ENCODE measurements at regions not wholly inside any gene's neighbourhood (a gene's known extent, or its start where the extent isn't known, plus 50 kb on each side); places are given as distances from the start of the nearest gene placed in this dataset.
"Not testable (repeated sequence)": the region's sequence is repeated elsewhere in the genome, so short reads cannot be mapped to it uniquely, and the experiment has no call there.

GRCh38 chr16:29213770-29214169 is 192.7 kb downstream of the NPIPB11 start:
- H3K79me2 ChIP-seq (ENCODE audit: insufficient read depth, low read length); H4K20me1 ChIP-seq (ENCODE audit: insufficient read depth, low read length, poor library complexity, severe bottlenecking); H3K4me3 ChIP-seq (ENCODE audit: low read length, poor library complexity, severe bottlenecking); H3K4me2 ChIP-seq (ENCODE audit: low read depth, low read length, poor library complexity, severe bottlenecking); H3K4me1 ChIP-seq (ENCODE audit: insufficient read depth, low read length, poor library complexity, severe bottlenecking); H3K9ac ChIP-seq (ENCODE audit: low read depth, low read length, poor library complexity, severe bottlenecking); H3F3A ChIP-seq (ENCODE audit: low read depth); H3K9me2 ChIP-seq (replicated peaks; ENCODE audit: low read depth, low read length); H3K27me3 ChIP-seq (ENCODE audit: insufficient read depth, low read length, poor library complexity, severe bottlenecking); H2AFZ ChIP-seq (ENCODE audit: low read length); H3K36me3 ChIP-seq (ENCODE audit: insufficient read depth, low read length); H3K9me3 ChIP-seq (ENCODE audit: insufficient read depth, low read depth, low read length): not testable (repeated sequence)

DNA sequence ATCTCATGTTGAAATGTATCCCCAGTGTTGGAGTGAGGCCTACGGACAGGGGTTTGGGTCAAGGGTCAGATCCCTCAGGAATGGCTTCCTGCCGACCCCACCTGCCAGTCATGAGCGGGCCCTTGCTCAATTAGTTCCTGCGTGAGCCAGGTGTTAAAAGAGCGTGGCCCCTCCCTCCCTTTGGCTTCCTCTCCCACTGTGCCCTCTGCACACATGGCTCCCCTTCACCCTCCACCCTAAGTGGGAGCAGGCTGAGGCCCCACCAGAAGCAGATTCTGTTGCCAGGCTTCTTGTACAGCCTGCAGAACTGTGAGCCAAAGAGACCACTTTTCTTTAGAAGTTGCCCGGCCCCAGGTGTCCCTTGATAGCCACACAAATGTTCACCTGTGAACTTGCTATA is 193.3 kb downstream of the NPIPB11 start:
- not testable (repeated sequence) for H3F3A ChIP-seq (ENCODE audit: low read depth); H4K20me1 ChIP-seq (ENCODE audit: insufficient read depth, low read length, poor library complexity, severe bottlenecking); H3K4me1 ChIP-seq (ENCODE audit: insufficient read depth, low read length, poor library complexity, severe bottlenecking); H3K36me3 ChIP-seq (ENCODE audit: insufficient read depth, low read length); H3K4me2 ChIP-seq (ENCODE audit: low read depth, low read length, poor library complexity, severe bottlenecking); H3K27me3 ChIP-seq (ENCODE audit: insufficient read depth, low read length, poor library complexity, severe bottlenecking); H3K79me2 ChIP-seq (ENCODE audit: insufficient read depth, low read length); H3K9me3 ChIP-seq (ENCODE audit: insufficient read depth, low read depth, low read length); H3K9ac ChIP-seq (ENCODE audit: low read depth, low read length, poor library complexity, severe bottlenecking); H3K4me3 ChIP-seq (ENCODE audit: low read length, poor library complexity, severe bottlenecking); H2AFZ ChIP-seq (ENCODE audit: low read length); H3K9me2 ChIP-seq (replicated peaks; ENCODE audit: low read depth, low read length)

- not testable (repeated sequence) for H3K9ac ChIP-seq (ENCODE audit: low read depth, low read length, poor library complexity, severe bottlenecking); H3K27me3 ChIP-seq (ENCODE audit: insufficient read depth, low read length, poor library complexity, severe bottlenecking); H3K79me2 ChIP-seq (ENCODE audit: insufficient read depth, low read length); H4K20me1 ChIP-seq (ENCODE audit: insufficient read depth, low read length, poor library complexity, severe bottlenecking); H3K9me3 ChIP-seq (ENCODE audit: insufficient read depth, low read depth, low read length); H3F3A ChIP-seq (ENCODE audit: low read depth); H3K4me3 ChIP-seq (ENCODE audit: low read length, poor library complexity, severe bottlenecking); H3K4me2 ChIP-seq (ENCODE audit: low read depth, low read length, poor library complexity, severe bottlenecking); H3K4me1 ChIP-seq (ENCODE audit: insufficient read depth, low read length, poor library complexity, severe bottlenecking); H3K9me2 ChIP-seq (replicated peaks; ENCODE audit: low read depth, low read length); H2AFZ ChIP-seq (ENCODE audit: low read length); H3K36me3 ChIP-seq (ENCODE audit: insufficient read depth, low read length)
Measured at GRCh38 chr16:29212084-29213027, 194.2 kb downstream of the NPIPB11 start.

DNA sequence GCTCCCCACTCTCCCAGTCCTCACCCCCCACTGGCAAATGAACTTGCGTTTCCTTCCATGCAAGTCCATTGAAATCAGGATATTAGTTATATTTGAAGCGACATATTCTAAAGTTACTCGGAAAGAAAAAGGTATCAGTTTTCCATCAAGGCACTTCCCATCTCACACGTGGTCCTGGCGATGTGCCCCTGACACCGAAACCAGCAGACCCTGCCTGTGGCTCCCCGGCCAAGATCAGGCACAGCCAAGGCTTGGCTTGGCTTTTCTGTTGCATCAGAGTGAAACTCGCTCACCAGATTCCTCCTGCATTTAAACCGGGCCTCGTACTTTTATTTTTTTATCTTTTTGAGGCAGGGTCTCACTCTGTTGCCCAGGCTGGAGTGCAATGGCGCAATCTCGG is 195.1 kb downstream of the NPIPB11 start:
- H3K9me2 ChIP-seq (replicated peaks; ENCODE audit: low read depth, low read length); H3K27me3 ChIP-seq (ENCODE audit: insufficient read depth, low read length, poor library complexity, severe bottlenecking); H2AFZ ChIP-seq (ENCODE audit: low read length); H4K20me1 ChIP-seq (ENCODE audit: insufficient read depth, low read length, poor library complexity, severe bottlenecking); H3K4me2 ChIP-seq (ENCODE audit: low read depth, low read length, poor library complexity, severe bottlenecking); H3K9ac ChIP-seq (ENCODE audit: low read depth, low read length, poor library complexity, severe bottlenecking); H3K9me3 ChIP-seq (ENCODE audit: insufficient read depth, low read depth, low read length); H3K4me1 ChIP-seq (ENCODE audit: insufficient read depth, low read length, poor library complexity, severe bottlenecking); H3F3A ChIP-seq (ENCODE audit: low read depth); H3K36me3 ChIP-seq (ENCODE audit: insufficient read depth, low read length); H3K4me3 ChIP-seq (ENCODE audit: low read length, poor library complexity, severe bottlenecking); H3K79me2 ChIP-seq (ENCODE audit: insufficient read depth, low read length): not testable (repeated sequence)

DNA sequence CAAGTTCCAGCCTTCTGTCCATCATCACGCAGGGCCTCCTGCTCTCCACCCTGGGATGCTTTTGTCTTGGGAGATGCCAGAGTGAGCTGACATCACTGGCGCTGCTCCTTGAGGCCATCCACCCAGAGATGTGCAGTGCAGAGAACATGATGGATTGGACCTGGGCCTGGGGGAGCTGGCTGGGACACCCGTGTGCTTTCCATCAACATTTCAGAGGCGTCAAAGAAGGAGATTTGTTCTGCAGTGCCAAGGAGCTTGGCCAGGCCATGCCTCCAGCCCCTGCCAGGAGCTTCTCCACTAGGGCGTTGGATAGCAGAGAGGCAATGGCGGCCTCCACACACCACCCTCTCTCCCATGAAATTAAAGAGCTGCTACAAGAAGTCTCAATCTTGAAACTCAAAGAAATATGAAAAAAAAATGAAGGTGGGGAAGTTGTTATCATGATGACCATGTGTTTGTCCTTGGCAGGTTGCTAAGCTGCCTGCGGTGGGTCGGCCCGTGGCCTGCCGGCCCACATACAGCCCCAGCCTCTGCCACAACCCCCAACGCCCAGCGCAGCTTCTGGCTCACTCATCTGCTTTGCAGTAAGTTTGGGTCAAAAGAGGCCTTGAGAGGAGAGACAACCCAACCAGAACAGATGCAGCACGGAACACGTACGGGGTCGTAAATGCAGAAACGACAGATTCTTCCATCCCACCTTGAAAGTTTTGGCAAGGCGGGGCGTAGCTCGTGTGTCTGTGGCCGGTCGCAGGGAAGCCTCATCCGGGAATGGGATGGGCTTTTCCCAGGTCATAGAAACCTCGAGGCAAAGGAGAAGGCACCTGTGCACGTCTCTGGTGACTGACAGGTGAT is 196.0 kb downstream of the NPIPB11 start:
- H4K20me1 ChIP-seq (ENCODE audit: insufficient read depth, low read length, poor library complexity, severe bottlenecking); H3K4me3 ChIP-seq (ENCODE audit: low read length, poor library complexity, severe bottlenecking); H3K9me3 ChIP-seq (ENCODE audit: insufficient read depth, low read depth, low read length); H3K4me1 ChIP-seq (ENCODE audit: insufficient read depth, low read length, poor library complexity, severe bottlenecking); H3K27me3 ChIP-seq (ENCODE audit: insufficient read depth, low read length, poor library complexity, severe bottlenecking); H3K36me3 ChIP-seq (ENCODE audit: insufficient read depth, low read length); H2AFZ ChIP-seq (ENCODE audit: low read length); H3K9ac ChIP-seq (ENCODE audit: low read depth, low read length, poor library complexity, severe bottlenecking); H3K9me2 ChIP-seq (replicated peaks; ENCODE audit: low read depth, low read length); H3K4me2 ChIP-seq (ENCODE audit: low read depth, low read length, poor library complexity, severe bottlenecking); H3K79me2 ChIP-seq (ENCODE audit: insufficient read depth, low read length); H3F3A ChIP-seq (ENCODE audit: low read depth): not testable (repeated sequence)

DNA sequence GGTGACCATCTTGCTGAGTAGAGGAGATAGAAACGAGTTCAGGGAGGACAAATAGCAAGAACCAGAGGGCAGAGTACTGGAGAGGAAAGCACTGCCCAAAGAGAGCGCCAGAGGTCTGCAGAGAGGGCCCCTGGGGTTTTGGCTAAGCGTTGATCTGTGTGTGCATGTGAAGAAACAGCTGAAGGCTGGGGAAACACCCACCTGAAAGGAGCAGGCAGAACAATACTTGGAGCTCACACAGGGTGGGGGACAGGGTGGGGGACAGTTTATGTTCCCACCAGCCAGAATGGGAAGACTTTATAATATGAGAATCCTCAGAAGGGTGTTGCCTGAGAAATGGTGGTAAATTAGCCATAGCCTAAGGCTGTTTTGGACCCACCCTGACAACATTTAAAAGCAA is 200.4 kb downstream of the NPIPB11 start:
- H3F3A ChIP-seq (ENCODE audit: low read depth); H2AFZ ChIP-seq (ENCODE audit: low read length); H3K4me2 ChIP-seq (ENCODE audit: low read depth, low read length, poor library complexity, severe bottlenecking); H3K9me3 ChIP-seq (ENCODE audit: insufficient read depth, low read depth, low read length); H3K36me3 ChIP-seq (ENCODE audit: insufficient read depth, low read length); H4K20me1 ChIP-seq (ENCODE audit: insufficient read depth, low read length, poor library complexity, severe bottlenecking); H3K27me3 ChIP-seq (ENCODE audit: insufficient read depth, low read length, poor library complexity, severe bottlenecking); H3K4me1 ChIP-seq (ENCODE audit: insufficient read depth, low read length, poor library complexity, severe bottlenecking); H3K4me3 ChIP-seq (ENCODE audit: low read length, poor library complexity, severe bottlenecking); H3K79me2 ChIP-seq (ENCODE audit: insufficient read depth, low read length); H3K9me2 ChIP-seq (replicated peaks; ENCODE audit: low read depth, low read length); H3K9ac ChIP-seq (ENCODE audit: low read depth, low read length, poor library complexity, severe bottlenecking): not testable (repeated sequence)

GRCh38 chr16:29205151-29205550 is 201.4 kb downstream of the NPIPB11 start:
- H2AFZ ChIP-seq (ENCODE audit: low read length); H3K9ac ChIP-seq (ENCODE audit: low read depth, low read length, poor library complexity, severe bottlenecking); H3K9me2 ChIP-seq (replicated peaks; ENCODE audit: low read depth, low read length); H4K20me1 ChIP-seq (ENCODE audit: insufficient read depth, low read length, poor library complexity, severe bottlenecking); H3K4me3 ChIP-seq (ENCODE audit: low read length, poor library complexity, severe bottlenecking); H3K9me3 ChIP-seq (ENCODE audit: insufficient read depth, low read depth, low read length); H3F3A ChIP-seq (ENCODE audit: low read depth); H3K27me3 ChIP-seq (ENCODE audit: insufficient read depth, low read length, poor library complexity, severe bottlenecking); H3K36me3 ChIP-seq (ENCODE audit: insufficient read depth, low read length); H3K4me2 ChIP-seq (ENCODE audit: low read depth, low read length, poor library complexity, severe bottlenecking); H3K79me2 ChIP-seq (ENCODE audit: insufficient read depth, low read length); H3K4me1 ChIP-seq (ENCODE audit: insufficient read depth, low read length, poor library complexity, severe bottlenecking): not testable (repeated sequence)

Data from Loucy (cell line).